Esophagus squamous epithelium (tissue), 5 donors: ENCODE measurements at regions not wholly inside any gene's neighbourhood (a gene's known extent, or its start where the extent isn't known, plus 50 kb on each side); places are given as distances from the start of the nearest gene placed in this dataset.

Experiments
- DNase-seq: peaks from one replicate; lab custom pipeline; 2025; lab: John Stamatoyannopoulos, UW
- H3K27ac ChIP-seq, 4 donors: fragments of 200-600 bp; sonication (generic); one replicate each; pipeline ENCODE4 v1.5.1; 2016 to 2019; ENCODE audit warnings: mild to moderate bottlenecking in 1 of 4
- H3K27me3 ChIP-seq, 4 donors: fragments of 200-600 bp; sonication (generic); 1 replicate in 3 of 4; 2 replicates in 1 of 4; pipeline versions ENCODE4 v1.5.1 to v1.6.0; 2017 to 2021; ENCODE audit warnings: antibody characterized with exemption in 1 of 4
- H3K36me3 ChIP-seq, 3 donors: fragments of 200-600 bp; sonication (generic); one replicate each; pipeline ENCODE4 v1.5.1; 2016 to 2019
- H3K4me1 ChIP-seq, 3 donors: fragments of 200-600 bp; sonication (generic); one replicate each; pipeline ENCODE4 v1.5.1; 2017 to 2019
- H3K4me3 ChIP-seq, 4 donors: fragments of 200-600 bp; sonication (generic); 1 replicate in 3 of 4; 2 replicates in 1 of 4; pipeline ENCODE4 v1.5.1; 2016 to 2019; ENCODE audit warnings: mild to moderate bottlenecking in 2 of 4, moderate library complexity in 1 of 4
- H3K9me3 ChIP-seq, 3 donors: fragments of 200-600 bp; sonication (generic); one replicate each; pipeline ENCODE4 v1.5.1; 2016 to 2019
- CTCF ChIP-seq, 6 experiments: fragments of 450-650 bp in 4 of 6; fragments of 200-600 bp in 2 of 6; sonication (generic) in 2 of 6; IDR thresholded peaks; one replicate each; pipeline ENCODE4 v1.5.1; 2016 to 2019; ENCODE audit warnings: antibody characterized with exemption in 6 of 6, mild to moderate bottlenecking in 4 of 6, moderate library complexity in 4 of 6
- POLR2A ChIP-seq, 4 donors: fragments of 450-650 bp; IDR thresholded peaks; one replicate each; pipeline ENCODE4 v1.6.1; 2017; ENCODE audit warnings: antibody characterized with exemption in 4 of 4, mild to moderate bottlenecking in 4 of 4, moderate library complexity in 3 of 4
- WGBS, 2 donors: methylation state at CpG; one replicate each; pipeline ENCODE4 v1.1.5; 2018; 5-methylcytosine and 5-hydroxymethylcytosine counted together
- intact Hi-C: fragments of 100-400 bp; cut with DNase I; formaldehyde crosslinking; loops from one replicate; pipeline ENCODE4 v1.15.0; 2022
- donor health status: DM: yes; HTN: yes; CAD: no.

DNA sequence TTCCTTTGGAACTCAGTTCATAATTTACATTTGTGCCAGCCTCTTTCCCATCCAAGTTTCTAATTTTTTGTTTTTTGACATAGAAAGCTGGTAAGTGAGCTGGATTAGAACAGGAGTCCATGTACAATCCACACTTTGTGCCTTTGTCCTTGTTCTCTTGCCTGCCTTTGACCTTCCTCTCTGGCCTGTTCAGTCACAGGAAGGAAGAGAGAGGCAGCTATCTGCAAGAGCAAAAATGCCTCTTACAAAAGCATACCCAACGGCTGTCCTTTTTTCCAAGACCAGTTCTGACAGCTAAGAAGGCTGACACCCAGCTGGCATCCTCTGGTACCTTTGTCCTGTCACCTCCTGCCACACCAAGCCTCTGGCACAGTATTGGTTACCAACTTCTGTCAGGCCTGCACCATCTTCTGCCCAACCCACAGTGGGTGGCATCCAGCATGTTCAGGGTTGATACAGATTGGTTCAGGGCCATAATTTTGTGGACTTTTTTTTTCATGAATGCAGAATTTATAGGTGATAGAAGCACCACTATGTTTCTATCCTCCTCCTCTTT is 133.7 kb upstream of the KLF14 start:
- H3K9me3 ChIP-seq = no peaks in the 10 kb centered on the region
- DNase-seq = no peak
- no peak overlapping the region for H3K4me3 ChIP-seq
- WGBS, 2 donors = 9 to 33% methylated on average over 1 of the region's 1 CpG
- peak overlapping the region; percentile 26 to 58 (median 35) for H3K27ac ChIP-seq
- peaks cover 5 to 84% (median 16%) of the 10 kb centered on the region in 3 donors for H3K36me3 ChIP-seq
- no peak for TF ChIP-seq POLR2A (IDR thresholded peaks at IDR 0.05)
- TF ChIP-seq CTCF (IDR thresholded peaks at IDR 0.05) = no peak
- peaks cover 0 to 21% (median 9%) of the 10 kb centered on the region in 3 donors for H3K4me1 ChIP-seq
- H3K27me3 ChIP-seq = no peaks in the 10 kb centered on the region
- intact Hi-C loops = no loop called here

GRCh38 chr7:130868139-130868538 is 134.1 kb upstream of the KLF14 start:
- Histone ChIP-seq H3K36me3 (peaks cover 5 to 84% (median 16%) of the 10 kb centered on the region in 3 donors), H3K4me1 (peaks cover 0 to 21% (median 9%) of the 10 kb centered on the region in 3 donors), H3K27me3 (no peaks in the 10 kb centered on the region), H3K27ac (peak overlapping the region; percentile 22 to 58 (median 28)), H3K4me3 (no peak overlapping the region), H3K9me3 (no peaks in the 10 kb centered on the region)
- TF ChIP-seq POLR2A (IDR thresholded peaks at IDR 0.05) (no peak), CTCF (IDR thresholded peaks at IDR 0.05) (no peak)
- WGBS, 2 donors = 10 to 63% methylated on average over 5 to 6 of the region's 6 CpGs
- DNase-seq = no peak
- intact Hi-C loops = no loop called here

- Histone ChIP-seq H3K27me3 (no peaks in the 10 kb centered on the region), H3K4me1 (peaks cover 0 to 28% (median 15%) of the 10 kb centered on the region in 3 donors), H3K27ac (no peak overlapping the region), H3K9me3 (no peaks in the 10 kb centered on the region), H3K4me3 (no peak overlapping the region), H3K36me3 (peaks cover 5 to 87% (median 16%) of the 10 kb centered on the region in 3 donors)
- intact Hi-C loops = no loop called here
- 88 to 90% methylated on average over 3 of the region's 3 CpGs for WGBS, 2 donors
- no peak for TF ChIP-seq CTCF (IDR thresholded peaks at IDR 0.05)
- TF ChIP-seq POLR2A (IDR thresholded peaks at IDR 0.05) = no peak
- DNase-seq = no peak
These were observed 135.9 kb upstream of the KLF14 start for GRCh38 chr7:130869918-130870317.

DNA sequence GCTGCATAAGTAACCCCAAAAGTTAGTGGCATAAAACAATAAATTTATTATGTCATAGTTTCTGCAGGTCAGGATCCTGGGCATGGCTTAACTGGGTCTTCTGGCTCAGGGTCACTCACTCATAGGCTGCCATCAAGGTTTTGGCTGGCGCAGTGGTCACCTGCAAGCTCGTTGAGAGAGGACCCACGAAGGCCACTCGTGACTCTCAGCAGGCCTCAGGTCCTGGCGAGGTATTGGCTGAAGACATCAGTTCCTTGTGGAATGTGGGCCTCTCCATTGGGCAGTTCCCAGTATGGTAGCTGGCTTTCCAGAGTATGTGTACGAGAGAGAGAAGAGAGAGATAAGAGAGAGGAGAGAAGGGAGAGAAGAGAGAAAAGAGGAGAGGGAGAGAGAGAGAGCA is 138.3 kb upstream of the KLF14 start:
- H3K36me3 ChIP-seq = peaks cover 5 to 71% (median 5%) of the 10 kb centered on the region in 3 donors

More for the DNA sequence above, 138.3 kb upstream of the KLF14 start:
- intact Hi-C loops = no loop called here
- TF ChIP-seq CTCF (IDR thresholded peaks at IDR 0.05) (no peak), POLR2A (IDR thresholded peaks at IDR 0.05) (no peak)
- H3K4me3 ChIP-seq = no peak overlapping the region
- WGBS, 2 donors = 83 to 91% methylated on average over 6 of the region's 6 CpGs
- peaks cover 4 to 39% (median 24%) of the 10 kb centered on the region in 3 donors for H3K4me1 ChIP-seq
- H3K27me3 ChIP-seq = no peaks in the 10 kb centered on the region
- no peak for DNase-seq
- no peaks in the 10 kb centered on the region for H3K9me3 ChIP-seq
- H3K27ac ChIP-seq = peak overlapping the region in 1 of 4 donors; percentile 14
